H1 (cell line): ENCODE measurements at regions not wholly inside any gene's neighbourhood (a gene's known extent, or its start where the extent isn't known, plus 50 kb on each side); places are given as distances from the start of the nearest gene placed in this dataset.
A peak's percentile ranks its signal among the peaks of the same experiment; 100 is the strongest.

Experiments used
- BACH1 ChIP-seq: IDR thresholded peaks from 2 replicates; pipeline ENCODE4 v1.6.1; 2012; ENCODE audit warnings: low read length, improper control_type of control experiment
- CBX5 ChIP-seq: fragments of 300-800, 300-1000 bp; sonication (generic); IDR thresholded peaks from 2 replicates; pipeline ENCODE4 v1.7.1; 2016; ENCODE audit warnings: antibody characterized with exemption, low read length, low read depth
- EP300 ChIP-seq, 2 experiments: IDR thresholded peaks; 1 replicate in 1 of 2; 2 replicates in 1 of 2; pipeline ENCODE4 v1.6.1; 2011 to 2012; ENCODE audit warnings: low read depth in 2 of 2, low read length in 2 of 2, mild to moderate bottlenecking in 2 of 2, borderline replicate concordance in 1 of 2, inconsistent platforms in 1 of 2, moderate library complexity in 1 of 2
- JUND ChIP-seq: IDR thresholded peaks from 2 replicates; pipeline ENCODE4 v1.6.1; 2011; ENCODE audit warnings: mild to moderate bottlenecking, improper control_type of control experiment, low read length
- KDM5A ChIP-seq: fragments of 200-600 bp; IDR thresholded peaks from 2 replicates; pipeline ENCODE4 v1.7.1; 2012; ENCODE audit warnings: mild to moderate bottlenecking, low read length, inconsistent platforms, mixed read lengths
- MAFK ChIP-seq: IDR thresholded peaks from 2 replicates; pipeline ENCODE4 v1.6.1; 2012; ENCODE audit warnings: low read depth, mild to moderate bottlenecking, improper control_type of control experiment, low read length
- POLR2A ChIP-seq, 2 experiments: IDR thresholded peaks; 1 replicate in 1 of 2; 2 replicates in 1 of 2; pipeline ENCODE4 v1.6.1; 2011; ENCODE audit warnings: low read depth in 2 of 2, low read length in 2 of 2, mild to moderate bottlenecking in 2 of 2; ENCODE audit errors: control extremely low read depth in 1 of 2
- POLR2AphosphoS5 ChIP-seq: IDR thresholded peaks from 2 replicates; pipeline ENCODE4 v1.6.1; 2011; ENCODE audit warnings: low read depth, low read length
- RAD21 ChIP-seq, 2 experiments: IDR thresholded peaks in 1 of 2; conservative IDR thresholded peaks in 1 of 2; 2 replicates each; pipeline ENCODE4 v1.6.1; 2011; ENCODE audit warnings: low read depth in 2 of 2, low read length in 2 of 2, improper control_type of control experiment in 1 of 2, inconsistent platforms in 1 of 2, mild to moderate bottlenecking in 1 of 2, moderate library complexity in 1 of 2
- RNF2 ChIP-seq: fragments of 200-900, 300-1000 bp; sonication (generic); IDR thresholded peaks from 2 replicates; pipeline ENCODE4 v1.7.1; 2016; ENCODE audit warnings: borderline replicate concordance, low read depth, mild to moderate bottlenecking, antibody characterized with exemption, low read length; ENCODE audit not compliant: poor library complexity, severe bottlenecking; ENCODE audit errors: missing control alignments
- SAP30 ChIP-seq: fragments of 300-600 bp; sonication (generic); IDR thresholded peaks from 2 replicates; pipeline ENCODE4 v1.7.1; 2012; ENCODE audit warnings: low read length, moderate library complexity, mild to moderate bottlenecking, inconsistent platforms; ENCODE audit not compliant: insufficient read depth, insufficient replicate concordance
- SIX5 ChIP-seq: IDR thresholded peaks from 2 replicates; pipeline ENCODE4 v1.6.1; 2011; ENCODE audit warnings: mild to moderate bottlenecking, low read depth, low read length
- SP1 ChIP-seq: IDR thresholded peaks from 2 replicates; pipeline ENCODE4 v1.6.1; 2011; ENCODE audit warnings: low read depth, low read length
- SP2 ChIP-seq: IDR thresholded peaks from 2 replicates; pipeline ENCODE4 v1.6.1; 2012; ENCODE audit warnings: mild to moderate bottlenecking, low read length, inconsistent platforms
- TEAD4 ChIP-seq: IDR thresholded peaks from 2 replicates; pipeline ENCODE4 v1.6.1; 2012; ENCODE audit warnings: low read depth, low read length, inconsistent platforms, mixed read lengths
- ZNF274 ChIP-seq: IDR thresholded peaks from 2 replicates; pipeline ENCODE4 v1.7.0; 2012; ENCODE audit warnings: low read length, borderline replicate concordance; ENCODE audit errors: extremely low read depth
- TF ChIP-seq, protein P1 (sequence below): IDR thresholded peaks from 2 replicates; pipeline ENCODE4 v1.6.1; 2012; ENCODE audit warnings: low read length, inconsistent platforms

DNA sequence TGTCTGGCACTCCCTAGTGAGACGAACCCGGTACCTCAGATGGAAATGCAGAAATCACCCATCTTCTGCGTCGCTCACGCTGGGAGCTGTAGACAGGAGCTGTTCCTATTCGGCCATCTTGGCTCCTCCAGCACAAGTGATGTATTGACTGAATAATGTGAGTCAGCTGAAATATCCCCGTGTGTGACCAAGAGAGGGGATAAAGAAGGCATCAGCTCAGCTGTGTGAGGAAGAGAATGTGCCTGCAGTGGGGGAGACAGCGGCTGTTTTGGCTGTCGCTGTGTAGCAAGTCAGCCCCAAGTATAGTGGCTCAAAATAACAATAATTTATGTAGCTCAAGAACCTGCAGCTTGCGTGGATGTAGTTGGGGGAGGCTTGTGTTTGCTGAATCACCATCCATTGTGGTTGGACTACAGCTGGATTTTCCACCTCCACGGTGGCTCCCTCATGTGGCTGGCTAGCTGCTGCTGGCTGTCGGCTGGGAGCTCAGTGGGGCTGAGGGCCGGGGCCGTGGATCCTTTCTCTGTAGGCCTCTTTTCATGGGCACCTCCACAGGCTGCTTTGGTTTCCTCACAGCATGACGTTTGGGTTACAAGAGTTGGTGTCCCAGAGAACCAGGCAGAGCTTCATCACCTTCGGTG, 434.5 kb downstream of the CCSER2 start (continued):
- TF ChIP-seq, protein P1, sequence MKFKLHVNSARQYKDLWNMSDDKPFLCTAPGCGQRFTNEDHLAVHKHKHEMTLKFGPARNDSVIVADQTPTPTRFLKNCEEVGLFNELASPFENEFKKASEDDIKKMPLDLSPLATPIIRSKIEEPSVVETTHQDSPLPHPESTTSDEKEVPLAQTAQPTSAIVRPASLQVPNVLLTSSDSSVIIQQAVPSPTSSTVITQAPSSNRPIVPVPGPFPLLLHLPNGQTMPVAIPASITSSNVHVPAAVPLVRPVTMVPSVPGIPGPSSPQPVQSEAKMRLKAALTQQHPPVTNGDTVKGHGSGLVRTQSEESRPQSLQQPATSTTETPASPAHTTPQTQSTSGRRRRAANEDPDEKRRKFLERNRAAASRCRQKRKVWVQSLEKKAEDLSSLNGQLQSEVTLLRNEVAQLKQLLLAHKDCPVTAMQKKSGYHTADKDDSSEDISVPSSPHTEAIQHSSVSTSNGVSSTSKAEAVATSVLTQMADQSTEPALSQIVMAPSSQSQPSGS: no peak
- TF ChIP-seq RAD21 (IDR thresholded peaks at IDR 0.05 in 1 of 2, conservative IDR thresholded peaks at IDR 0.05 in 1 of 2; ENCODE audit: low read depth in 2 of 2, low read length in 2 of 2) (peak; percentile 19 to 45; a peak in 2 of 4 replicates), BACH1 (no peak; the same call in 1 of the 2 replicates), POLR2AphosphoS5 (no peak), RNF2 (no peak), SAP30 (no peak), MAFK (0 out of 2 replicates have a peak, but pooled peaks have one; percentile 31), CBX5 (no peak), TEAD4 (no peak), KDM5A (no peak), SIX5 (no peak), POLR2A (IDR thresholded peaks at IDR 0.05; ENCODE audit: control extremely low read depth in 1 of 2, low read depth in 2 of 2, low read length in 2 of 2) (no peak), EP300 (IDR thresholded peaks at IDR 0.05; ENCODE audit: borderline replicate concordance in 1 of 2, low read depth in 2 of 2, low read length in 2 of 2) (no peak), ZNF274 (no peak), JUND (no peak), SP2 (no peak), SP1 (no peak)
